ENCODE measurements at regions not wholly inside any gene's neighbourhood (a gene's known extent, or its start where the extent isn't known, plus 50 kb on each side); places are given as distances from the start of the nearest gene placed in this dataset.

DNA sequence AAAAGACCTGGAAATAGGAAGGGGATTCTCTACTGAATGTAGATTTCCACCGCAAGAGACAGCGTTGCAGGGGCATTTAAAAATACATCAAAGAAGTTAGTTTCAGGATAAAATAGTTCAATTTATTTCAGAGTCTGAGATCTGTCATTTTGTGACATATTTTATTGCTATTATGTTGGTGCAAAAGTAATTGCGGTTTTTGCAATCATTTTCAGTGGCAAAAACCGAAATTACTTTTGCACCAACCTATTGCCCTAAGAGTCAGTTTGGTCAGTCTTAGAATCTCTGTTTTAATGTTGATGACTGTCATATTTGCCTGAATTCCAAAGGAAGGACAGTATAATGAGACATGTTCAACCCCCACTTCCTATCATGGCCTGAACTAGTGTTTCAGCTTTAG, 219.5 kb upstream of the CDH10 start:
- H3K4me3 ChIP-seq: no peak overlapping the region
- DNase-seq (no peak), ATAC-seq (no peak)
- no peaks in the 10 kb centered on the region for H3K4me1 ChIP-seq
- no peak for TF ChIP-seq CTCF (IDR thresholded peaks at IDR 0.05)
- no peak overlapping the region for H3K27ac ChIP-seq
- intact Hi-C loops (cut with DNase I): no loop called here
- H3K27me3 ChIP-seq: no peaks in the 10 kb centered on the region
- H3K36me3 ChIP-seq: no peaks in the 10 kb centered on the region
- peaks cover 0 to 4% of the 10 kb centered on the region in 2 donors for H3K9me3 ChIP-seq

- Histone ChIP-seq H3K36me3 (no peaks in the 10 kb centered on the region), H3K9me3 (peaks cover 0 to 4% of the 10 kb centered on the region in 2 donors), H3K27me3 (no peaks in the 10 kb centered on the region), H3K27ac (no peak overlapping the region), H3K4me1 (no peaks in the 10 kb centered on the region), H3K4me3 (no peak overlapping the region)
- no peak for DNase-seq
- intact Hi-C loops (cut with DNase I): no loop called here
- ATAC-seq: no peak
- no peak for TF ChIP-seq CTCF (IDR thresholded peaks at IDR 0.05)
These were observed 217.3 kb upstream of the CDH10 start for GRCh38 chr5:24862117-24862516.

DNA sequence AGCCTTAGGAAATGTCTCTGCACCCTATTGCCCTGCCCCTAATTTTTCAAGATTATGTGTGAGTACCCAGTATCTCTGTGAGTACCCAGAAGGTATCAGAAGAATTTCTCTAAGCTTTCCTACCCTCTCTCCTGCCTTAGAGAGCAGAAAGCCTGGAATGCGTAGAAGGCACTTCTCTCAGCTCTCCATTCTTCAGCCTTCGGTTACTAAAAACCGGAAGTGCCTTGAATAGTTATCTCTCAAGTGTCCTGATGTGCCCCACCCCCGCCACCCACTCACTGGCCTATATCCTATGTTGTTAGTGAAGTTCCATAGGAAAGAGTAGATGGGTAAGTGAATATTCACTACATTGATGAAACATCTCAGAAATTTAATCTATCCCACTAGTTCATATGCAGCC, 210.7 kb upstream of the CDH10 start:
- TF ChIP-seq CTCF (IDR thresholded peaks at IDR 0.05): no peak
- Histone ChIP-seq H3K27ac (no peak overlapping the region), H3K4me3 (no peak overlapping the region), H3K27me3 (no peaks in the 10 kb centered on the region), H3K36me3 (no peaks in the 10 kb centered on the region), H3K4me1 (no peaks in the 10 kb centered on the region), H3K9me3 (peaks cover 0 to 4% of the 10 kb centered on the region in 2 donors)
- ATAC-seq (no peak), DNase-seq (no peak)
- intact Hi-C loops (cut with DNase I): no loop called here

- no peak overlapping the region for H3K27ac ChIP-seq
- H3K36me3 ChIP-seq: no peaks in the 10 kb centered on the region
- no peak for ATAC-seq
- H3K4me1 ChIP-seq: no peaks in the 10 kb centered on the region
- intact Hi-C loops (cut with DNase I): no loop called here
- H3K27me3 ChIP-seq: no peaks in the 10 kb centered on the region
- DNase-seq: no peak
- TF ChIP-seq CTCF (IDR thresholded peaks at IDR 0.05): no peak
- no peak overlapping the region for H3K4me3 ChIP-seq
- H3K9me3 ChIP-seq: no peaks in the 10 kb centered on the region
These were observed 210.1 kb upstream of the CDH10 start for GRCh38 chr5:24854850-24855249.

- no peak overlapping the region for H3K27ac ChIP-seq
- no peak for TF ChIP-seq CTCF (IDR thresholded peaks at IDR 0.05)
- no peaks in the 10 kb centered on the region for H3K36me3 ChIP-seq
- DNase-seq (no peak), ATAC-seq (no peak)
- intact Hi-C loops (cut with DNase I): no loop called here
- no peaks in the 10 kb centered on the region for H3K27me3 ChIP-seq
- no peaks in the 10 kb centered on the region for H3K4me1 ChIP-seq
- H3K9me3 ChIP-seq: no peaks in the 10 kb centered on the region
- H3K4me3 ChIP-seq: no peak overlapping the region
These were observed 209.6 kb upstream of the CDH10 start for GRCh38 chr5:24854350-24854749.

Data from left lung (tissue), 4 donors.